Ishikawa (cell line): ENCODE measurements at regions not wholly inside any gene's neighbourhood (a gene's known extent, or its start where the extent isn't known, plus 50 kb on each side); places are given as distances from the start of the nearest gene placed in this dataset.

Experiments
- CEBPB ChIP-seq: IDR thresholded peaks from 2 replicates; pipeline ENCODE4 v1.6.1; 2012
- CREB1 ChIP-seq: IDR thresholded peaks from 2 replicates; pipeline ENCODE4 v1.6.1; 2012; ENCODE audit warnings: low read depth
- EGR1 ChIP-seq: IDR thresholded peaks from 2 replicates; pipeline ENCODE4 v1.6.1; 2012
- EP300 ChIP-seq: IDR thresholded peaks from 2 replicates; pipeline ENCODE4 v1.6.1; 2012; ENCODE audit warnings: borderline replicate concordance
- FOXM1 ChIP-seq: IDR thresholded peaks from 2 replicates; pipeline ENCODE4 v1.6.1; 2012; ENCODE audit warnings: low read depth, borderline replicate concordance
- RAD21 ChIP-seq: IDR thresholded peaks from 2 replicates; pipeline ENCODE4 v1.6.1; 2012; ENCODE audit warnings: low read depth
- TAF1 ChIP-seq: IDR thresholded peaks from 2 replicates; pipeline ENCODE4 v1.6.1; 2012; ENCODE audit warnings: low read depth, mild to moderate bottlenecking
- TCF12 ChIP-seq: IDR thresholded peaks from 2 replicates; pipeline ENCODE4 v1.6.1; 2012; ENCODE audit warnings: low read depth
- TEAD4 ChIP-seq: IDR thresholded peaks from 2 replicates; pipeline ENCODE4 v1.6.1; 2012
- YY1 ChIP-seq: IDR thresholded peaks from 2 replicates; pipeline ENCODE4 v1.6.1; 2012; ENCODE audit warnings: low read depth
- ZBTB7A ChIP-seq: IDR thresholded peaks from 2 replicates; pipeline ENCODE4 v1.6.1; 2012; ENCODE audit warnings: low read depth
- TF ChIP-seq, protein P1 (sequence below): IDR thresholded peaks from 2 replicates; pipeline ENCODE4 v1.6.1; 2012
- TF ChIP-seq, protein P2 (sequence below): IDR thresholded peaks from 2 replicates; pipeline ENCODE4 v1.6.1; 2012; ENCODE audit warnings: low read depth, mild to moderate bottlenecking
- TF ChIP-seq, protein P3 (sequence below): IDR thresholded peaks from 2 replicates; pipeline ENCODE4 v1.6.1; 2012

DNA sequence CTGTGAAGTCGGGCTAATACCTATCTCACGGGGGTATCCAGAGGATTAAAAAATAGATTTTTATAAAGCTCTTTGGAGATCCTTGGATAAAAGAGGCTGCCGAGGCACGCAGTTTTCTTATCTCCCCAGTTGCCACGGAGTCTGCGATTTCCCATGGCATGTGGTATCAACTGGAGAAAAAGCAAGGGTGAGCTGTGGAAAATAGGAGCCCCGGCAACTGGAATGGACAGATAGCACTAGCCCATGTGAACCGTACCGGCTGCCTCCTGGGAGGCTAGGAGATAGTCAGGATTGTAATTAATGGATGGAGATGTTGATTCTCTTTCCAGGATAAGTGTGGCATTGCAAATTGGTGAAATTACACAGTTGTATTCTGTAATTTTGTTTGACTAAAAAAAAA, 407.6 kb upstream of the KCNH7 start:
- TF ChIP-seq CEBPB (no peak), EP300 (no peak), RAD21 (no peak), EGR1 (no peak), TAF1 (no peak), TCF12 (no peak), YY1 (no peak), FOXM1 (no peak), TEAD4 (no peak), CREB1 (no peak), ZBTB7A (no peak)
- TF ChIP-seq, protein P1, sequence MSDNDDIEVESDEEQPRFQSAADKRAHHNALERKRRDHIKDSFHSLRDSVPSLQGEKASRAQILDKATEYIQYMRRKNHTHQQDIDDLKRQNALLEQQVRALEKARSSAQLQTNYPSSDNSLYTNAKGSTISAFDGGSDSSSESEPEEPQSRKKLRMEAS, result no peak
- TF ChIP-seq, protein P2, sequence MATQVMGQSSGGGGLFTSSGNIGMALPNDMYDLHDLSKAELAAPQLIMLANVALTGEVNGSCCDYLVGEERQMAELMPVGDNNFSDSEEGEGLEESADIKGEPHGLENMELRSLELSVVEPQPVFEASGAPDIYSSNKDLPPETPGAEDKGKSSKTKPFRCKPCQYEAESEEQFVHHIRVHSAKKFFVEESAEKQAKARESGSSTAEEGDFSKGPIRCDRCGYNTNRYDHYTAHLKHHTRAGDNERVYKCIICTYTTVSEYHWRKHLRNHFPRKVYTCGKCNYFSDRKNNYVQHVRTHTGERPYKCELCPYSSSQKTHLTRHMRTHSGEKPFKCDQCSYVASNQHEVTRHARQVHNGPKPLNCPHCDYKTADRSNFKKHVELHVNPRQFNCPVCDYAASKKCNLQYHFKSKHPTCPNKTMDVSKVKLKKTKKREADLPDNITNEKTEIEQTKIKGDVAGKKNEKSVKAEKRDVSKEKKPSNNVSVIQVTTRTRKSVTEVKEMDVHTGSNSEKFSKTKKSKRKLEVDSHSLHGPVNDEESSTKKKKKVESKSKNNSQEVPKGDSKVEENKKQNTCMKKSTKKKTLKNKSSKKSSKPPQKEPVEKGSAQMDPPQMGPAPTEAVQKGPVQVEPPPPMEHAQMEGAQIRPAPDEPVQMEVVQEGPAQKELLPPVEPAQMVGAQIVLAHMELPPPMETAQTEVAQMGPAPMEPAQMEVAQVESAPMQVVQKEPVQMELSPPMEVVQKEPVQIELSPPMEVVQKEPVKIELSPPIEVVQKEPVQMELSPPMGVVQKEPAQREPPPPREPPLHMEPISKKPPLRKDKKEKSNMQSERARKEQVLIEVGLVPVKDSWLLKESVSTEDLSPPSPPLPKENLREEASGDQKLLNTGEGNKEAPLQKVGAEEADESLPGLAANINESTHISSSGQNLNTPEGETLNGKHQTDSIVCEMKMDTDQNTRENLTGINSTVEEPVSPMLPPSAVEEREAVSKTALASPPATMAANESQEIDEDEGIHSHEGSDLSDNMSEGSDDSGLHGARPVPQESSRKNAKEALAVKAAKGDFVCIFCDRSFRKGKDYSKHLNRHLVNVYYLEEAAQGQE, result no peak
- TF ChIP-seq, protein P3, sequence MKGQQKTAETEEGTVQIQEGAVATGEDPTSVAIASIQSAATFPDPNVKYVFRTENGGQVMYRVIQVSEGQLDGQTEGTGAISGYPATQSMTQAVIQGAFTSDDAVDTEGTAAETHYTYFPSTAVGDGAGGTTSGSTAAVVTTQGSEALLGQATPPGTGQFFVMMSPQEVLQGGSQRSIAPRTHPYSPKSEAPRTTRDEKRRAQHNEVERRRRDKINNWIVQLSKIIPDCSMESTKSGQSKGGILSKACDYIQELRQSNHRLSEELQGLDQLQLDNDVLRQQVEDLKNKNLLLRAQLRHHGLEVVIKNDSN, result no peak
